Ramos (cell line): ENCODE measurements at regions not wholly inside any gene's neighbourhood (a gene's known extent, or its start where the extent isn't known, plus 50 kb on each side); places are given as distances from the start of the nearest gene placed in this dataset.
"Not testable (repeated sequence)": the region's sequence is repeated elsewhere in the genome, so short reads cannot be mapped to it uniquely, and the experiment has no call there.

Experiments used
- in situ Hi-C: fragments of 300-500 bp; cut with MboI; formaldehyde crosslinking; loops from one replicate; pipeline ENCODE4 v1.14.3; 2022; ENCODE audit warnings: low sequenced_read_pairs; ENCODE audit not compliant: unreplicated experiment

DNA sequence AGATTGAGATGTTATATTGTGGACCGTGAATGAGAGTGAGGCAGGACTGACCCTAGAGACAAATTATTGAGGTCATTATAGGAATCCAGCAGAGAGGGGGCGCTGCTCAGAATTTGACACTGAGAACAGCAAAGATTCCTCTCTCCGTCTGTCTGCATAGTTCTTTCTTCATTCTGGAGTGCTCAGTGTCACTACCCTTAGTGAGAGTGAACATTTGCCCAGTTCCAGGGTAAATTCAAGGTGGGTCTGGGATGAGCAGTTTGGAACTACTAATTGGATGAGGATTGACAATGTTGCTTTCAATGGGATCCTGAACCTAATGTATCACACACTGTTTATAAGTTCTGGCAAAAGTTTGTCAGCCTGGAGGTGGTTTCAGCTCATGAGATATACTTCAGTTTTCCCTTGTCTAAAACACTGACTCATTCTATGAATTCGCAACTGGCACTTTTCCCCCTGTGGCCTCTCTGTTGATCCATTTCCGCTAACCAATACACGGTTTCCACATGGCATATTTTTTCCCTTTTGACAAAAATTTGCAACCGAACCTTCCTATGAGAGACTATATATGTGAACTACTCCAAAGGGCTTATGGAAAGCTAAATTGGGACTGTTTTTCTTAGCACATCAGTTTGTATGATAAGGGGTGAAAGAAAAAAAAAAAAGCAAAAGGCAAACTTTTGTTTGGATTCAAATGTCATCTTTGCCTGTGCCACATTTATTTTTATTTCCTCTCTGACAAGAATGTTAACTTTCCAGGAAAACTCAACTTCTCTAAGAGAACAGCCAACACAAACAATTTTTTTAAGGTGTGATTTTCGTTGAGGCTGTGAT, 1240.7 kb upstream of the WWC1 start:
- in situ Hi-C loops: no loop called here

DNA sequence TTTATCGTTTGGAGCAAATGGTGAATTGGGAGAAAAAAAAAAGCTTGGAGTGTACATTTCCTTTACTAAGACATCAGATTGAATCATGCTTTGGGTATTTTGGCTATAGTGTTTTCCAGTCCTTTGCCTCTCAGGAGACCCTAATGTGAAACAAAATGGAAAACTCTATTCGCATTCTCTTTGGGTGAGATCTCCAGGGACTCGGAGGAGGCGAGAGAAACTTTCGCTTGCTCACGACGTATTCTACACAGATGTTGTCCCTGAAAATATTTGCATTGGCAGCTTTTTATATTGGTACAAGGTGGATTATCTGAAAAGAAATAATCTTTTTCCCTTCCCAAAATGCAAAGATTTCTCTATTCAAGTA, 1240.1 kb upstream of the WWC1 start:
- in situ Hi-C loops: no loop called here

DNA sequence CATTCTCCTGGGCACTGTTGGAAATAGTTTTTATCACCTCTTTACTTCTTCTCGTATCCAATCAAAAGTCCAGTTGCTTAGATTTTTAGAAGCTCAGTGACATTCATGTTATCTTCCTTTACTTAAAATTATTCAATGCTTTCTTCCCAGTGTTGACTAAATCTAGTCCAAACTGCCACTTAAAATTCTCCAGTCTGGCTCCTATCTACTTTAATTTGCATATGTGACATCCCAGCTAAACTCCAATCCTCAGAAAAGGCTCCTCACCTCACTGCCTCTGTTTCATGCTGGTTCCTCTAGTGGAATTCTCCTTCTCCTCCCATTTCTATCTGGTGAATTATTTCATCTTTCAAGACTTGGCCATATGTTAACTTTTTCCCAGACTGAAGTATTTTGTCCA, 1238.7 kb upstream of the WWC1 start:
- in situ Hi-C loops: no loop called here

DNA sequence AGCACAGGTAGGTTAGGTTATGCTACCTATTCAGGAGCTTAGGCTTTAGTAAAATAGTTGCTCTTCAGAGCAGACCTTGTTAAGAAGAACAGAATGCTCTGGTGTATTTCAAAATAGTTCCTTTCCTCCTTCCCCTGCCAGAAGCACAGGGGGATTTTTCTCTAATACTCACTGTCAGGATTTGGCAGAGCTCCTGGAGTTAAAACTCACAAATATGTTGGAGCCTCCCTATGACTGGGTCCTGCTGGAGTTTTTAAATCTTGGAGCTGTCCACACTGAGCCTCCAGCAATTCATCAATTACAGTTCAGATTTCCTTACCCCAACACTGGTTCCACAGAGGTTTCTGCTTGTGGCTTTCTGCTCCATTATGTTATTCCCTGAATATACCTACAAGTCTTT, 1233.8 kb upstream of the WWC1 start:
- in situ Hi-C loops: no loop called here

DNA sequence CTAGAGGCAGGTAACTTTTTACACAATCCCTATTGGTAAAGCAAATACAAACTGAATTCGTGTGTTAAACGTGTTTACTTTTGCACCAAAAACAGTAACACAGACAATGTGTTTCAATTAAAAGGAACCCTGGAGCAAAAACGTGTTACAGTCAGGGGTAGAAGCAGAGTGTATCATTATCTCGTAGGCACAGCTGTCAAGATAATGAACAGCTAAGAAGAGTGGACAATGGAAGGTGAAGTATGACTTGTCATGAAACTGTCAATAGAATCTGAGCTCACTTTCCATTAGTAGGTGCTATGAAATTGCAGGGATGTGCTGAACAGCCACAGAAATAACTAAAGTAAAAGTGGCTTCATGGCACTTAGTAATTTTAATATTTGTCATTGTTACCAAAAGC, 1229.8 kb upstream of the WWC1 start:
- in situ Hi-C loops: no loop called here

DNA sequence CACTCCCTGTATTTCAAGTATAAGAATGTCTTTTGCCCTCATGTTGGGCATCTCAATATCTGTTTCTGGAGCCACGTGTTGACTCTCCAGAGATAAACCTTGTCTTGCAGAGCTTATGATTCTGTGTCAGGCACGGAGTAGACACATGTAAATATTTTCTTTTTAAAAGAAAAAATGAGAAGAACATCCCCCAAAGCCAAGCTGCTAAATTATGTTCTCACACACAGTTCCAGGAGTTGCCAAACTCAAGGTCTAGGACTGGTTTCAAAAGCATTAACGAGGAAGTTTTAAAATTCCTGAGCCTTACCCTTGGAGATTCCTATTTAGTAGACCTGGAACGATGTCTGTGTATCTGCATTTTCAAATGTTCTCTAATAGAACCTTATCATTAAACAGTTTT, 1228.3 kb upstream of the WWC1 start:
- in situ Hi-C loops: no loop called here

DNA sequence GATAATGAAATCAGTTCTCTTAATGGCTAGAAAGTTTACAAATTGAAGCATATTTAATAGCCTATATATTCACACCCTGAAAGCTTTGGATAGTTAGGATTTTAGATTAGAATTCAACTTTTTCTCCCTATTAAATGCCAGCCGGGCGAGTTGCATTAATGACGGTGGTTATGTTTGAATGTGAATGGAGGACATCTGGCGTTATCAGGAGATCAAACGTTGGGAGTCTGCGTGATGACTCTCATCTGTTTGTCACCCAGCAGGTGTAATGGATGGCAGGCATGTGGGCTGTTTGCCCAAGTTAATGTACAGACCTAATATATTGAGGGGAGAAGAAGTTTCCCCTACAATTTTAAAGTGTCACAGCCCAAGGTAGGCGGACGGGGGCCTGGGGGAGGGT, 1227.7 kb upstream of the WWC1 start:
- in situ Hi-C loops: no loop called here

DNA sequence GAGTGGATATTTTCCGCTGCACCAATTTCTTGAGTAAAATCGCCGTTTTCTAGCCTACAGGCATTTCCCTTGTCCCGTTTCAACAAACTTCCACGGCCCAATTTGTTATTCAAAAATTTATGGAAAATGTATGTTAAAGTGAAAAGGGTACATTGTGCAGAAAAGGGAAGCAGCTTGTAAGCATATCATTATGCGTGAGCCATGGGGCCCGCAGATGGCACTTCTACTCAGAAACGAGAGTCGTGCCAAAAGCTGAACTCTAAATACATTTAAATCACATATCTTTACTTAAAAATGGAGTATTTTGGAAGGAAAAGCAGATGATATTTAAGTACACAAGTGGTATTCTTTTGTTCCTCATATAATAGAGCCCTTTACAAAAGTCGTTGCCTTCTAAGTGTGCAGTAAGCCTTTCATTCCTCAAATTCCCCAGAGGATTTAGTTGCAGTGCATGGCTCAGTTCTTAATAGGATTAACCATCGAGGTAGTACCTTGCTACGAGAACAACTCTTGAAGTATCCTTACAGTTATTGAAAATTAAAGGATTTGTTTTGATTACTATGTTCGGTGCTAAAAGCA, 1227.2 kb upstream of the WWC1 start:
- in situ Hi-C loops: no loop called here

DNA sequence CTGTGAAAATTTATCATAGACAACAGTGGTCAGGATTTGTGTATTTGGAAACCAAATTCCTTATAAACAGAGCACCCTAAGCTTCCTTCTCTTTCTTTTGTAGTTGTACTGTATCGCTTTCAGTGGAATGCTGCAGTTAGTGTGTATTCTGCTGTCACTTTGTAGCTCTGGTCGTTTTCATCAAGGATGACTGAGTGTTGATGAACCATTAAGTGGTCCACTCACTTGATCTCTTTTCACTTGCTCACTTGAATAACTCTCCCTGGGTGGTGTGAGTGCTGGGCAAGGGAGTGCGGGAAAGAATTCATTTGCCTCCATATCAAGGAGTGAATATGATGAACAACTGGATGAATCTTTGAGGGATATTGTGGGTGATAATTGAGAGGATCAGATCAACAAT, 1225.7 kb upstream of the WWC1 start:
- in situ Hi-C loops: no loop called here

DNA sequence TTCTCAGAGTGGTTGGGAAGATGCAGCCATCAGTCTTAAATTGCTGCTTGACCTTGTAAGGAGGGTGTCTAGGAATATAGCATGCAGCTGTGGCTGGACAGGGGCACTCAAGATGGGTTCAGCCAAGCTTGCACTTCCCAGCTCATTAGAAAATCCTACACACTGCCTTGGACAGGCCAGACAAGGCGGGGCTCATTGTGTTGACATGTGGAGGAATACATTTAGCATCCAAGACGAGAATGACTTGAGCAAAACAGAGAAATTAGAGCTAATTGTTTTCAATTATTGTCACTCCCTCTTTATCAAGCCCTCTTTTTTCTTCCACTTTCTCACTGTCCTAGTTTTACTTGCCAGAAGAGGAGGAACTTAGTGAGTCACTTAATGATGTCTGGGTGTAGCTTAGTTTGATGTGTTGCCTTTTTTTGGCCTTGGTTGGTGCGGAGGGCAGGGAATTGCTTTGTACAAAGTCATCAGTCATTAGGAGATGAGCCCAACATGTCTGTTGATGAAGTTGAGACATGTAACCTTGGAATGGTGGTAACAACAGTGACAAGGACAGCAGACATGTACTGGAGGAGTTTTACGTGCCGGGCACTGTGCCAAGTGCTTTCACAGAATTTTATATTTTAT, 1219.3 kb upstream of the WWC1 start:
- in situ Hi-C loops: no loop called here

DNA sequence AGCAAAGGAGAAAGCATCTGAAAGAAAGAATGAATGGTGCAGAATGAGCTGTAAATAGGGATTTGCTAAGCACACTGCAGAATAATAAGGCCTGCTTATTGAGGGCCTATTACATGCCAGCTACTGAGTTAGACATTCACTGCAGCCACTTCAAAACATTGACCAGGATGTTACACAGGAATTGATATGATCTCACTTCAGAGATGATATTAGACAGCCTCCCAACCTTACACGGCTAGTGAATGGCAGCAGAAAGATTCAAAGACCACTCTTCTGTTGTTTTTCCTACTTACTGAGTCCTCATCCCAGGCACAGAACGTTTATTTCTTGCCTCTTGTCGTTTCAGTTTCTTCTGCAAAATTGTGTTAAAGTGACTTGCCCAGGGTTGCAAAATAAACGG, 1209.9 kb upstream of the WWC1 start:
- in situ Hi-C loops: no loop called here

DNA sequence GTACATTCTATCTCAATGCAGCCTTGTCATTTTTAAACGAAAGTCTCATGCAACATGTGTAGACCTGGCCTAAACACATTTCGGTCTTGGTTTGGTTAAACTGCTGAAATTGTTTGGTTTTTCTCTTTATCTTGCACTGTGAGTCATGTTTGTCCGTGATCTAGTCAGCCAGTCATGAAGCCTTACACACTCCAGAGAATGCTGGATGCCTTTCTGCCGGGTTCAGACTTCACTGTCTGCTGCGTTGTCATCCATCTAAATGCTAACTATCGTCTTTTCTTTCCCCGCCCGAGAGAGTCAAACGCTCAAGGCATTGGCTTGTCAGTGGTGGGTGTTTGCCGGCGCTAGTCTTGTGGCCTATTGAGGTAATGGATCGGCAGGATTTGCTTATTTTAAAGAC, 1194.6 kb upstream of the WWC1 start:
- in situ Hi-C loops: no loop called here

DNA sequence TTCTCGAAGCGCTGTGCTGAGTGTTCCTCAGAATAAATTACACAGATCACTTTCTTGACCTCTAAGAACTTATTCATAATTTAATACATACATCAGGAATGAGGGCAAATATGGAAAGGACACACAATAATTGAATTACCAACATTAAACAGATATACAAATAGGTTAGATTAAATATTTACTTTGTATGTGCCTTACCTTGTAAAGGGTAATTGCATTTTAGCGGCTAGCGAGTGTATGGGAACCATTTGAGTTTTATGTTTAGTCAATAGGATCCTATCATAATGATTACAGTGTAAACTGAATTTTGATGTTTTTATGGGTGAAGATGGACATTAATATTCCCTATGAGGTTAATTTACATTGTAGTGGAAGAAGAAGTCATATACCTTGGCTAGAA, 1187.1 kb upstream of the WWC1 start:
- in situ Hi-C loops: no loop called here

DNA sequence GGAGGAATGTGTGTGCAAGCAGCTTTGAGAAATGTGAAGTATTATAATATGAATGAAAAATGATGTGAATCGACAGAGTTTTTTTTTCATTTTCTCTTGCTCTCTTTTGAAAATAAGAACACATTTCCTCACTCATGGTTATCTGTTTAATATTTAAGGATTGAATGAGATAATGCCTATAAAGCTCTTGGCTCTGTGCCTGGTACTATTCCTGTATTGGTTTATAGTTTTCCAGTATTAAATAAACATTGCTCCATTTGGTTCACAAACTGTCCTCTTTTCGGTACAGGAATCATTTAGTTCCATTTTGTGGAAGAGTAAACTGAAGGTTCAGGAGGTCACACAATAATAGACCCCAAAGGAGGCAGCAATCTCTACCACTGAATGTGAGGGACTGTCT, 1185.5 kb upstream of the WWC1 start:
- in situ Hi-C loops: no loop called here

DNA sequence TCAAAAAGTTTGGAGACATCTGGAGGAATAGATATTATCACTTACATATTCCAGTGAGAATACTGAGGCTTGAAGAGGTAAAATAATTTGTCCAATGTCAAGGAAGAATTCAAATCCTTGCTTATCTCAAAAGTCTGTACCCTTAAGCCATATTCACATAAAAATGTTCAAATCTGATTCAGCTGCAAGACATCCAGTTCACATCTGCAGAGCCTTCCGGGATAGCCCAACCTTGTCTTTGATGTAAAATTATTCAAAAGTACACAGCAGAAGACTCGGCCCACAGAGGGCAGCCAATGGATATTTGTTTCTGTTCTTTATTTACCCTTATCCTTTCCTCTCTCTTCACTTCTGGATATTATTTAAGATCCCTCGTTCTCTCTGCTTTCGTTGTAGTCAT, 1183.8 kb upstream of the WWC1 start:
- in situ Hi-C loops: no loop called here

DNA sequence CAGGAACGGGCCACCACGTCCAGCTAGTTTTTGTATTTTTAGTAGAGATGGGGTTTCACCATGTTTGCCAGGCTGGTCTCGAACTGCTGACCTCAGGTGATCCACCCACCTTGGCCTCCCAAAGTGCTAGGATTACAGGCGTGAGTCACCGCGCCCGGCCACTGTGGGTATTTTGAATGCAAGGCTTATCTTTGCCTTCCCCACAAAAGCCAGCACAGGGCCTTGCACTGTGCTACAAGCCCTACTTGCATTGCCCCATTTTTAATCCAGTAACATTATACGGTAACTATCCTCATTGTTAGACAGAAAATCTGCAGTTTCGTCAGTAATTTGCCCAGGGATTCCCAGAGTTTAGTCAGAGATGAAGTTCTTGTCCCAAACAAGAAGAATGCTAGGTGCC, 1183.2 kb upstream of the WWC1 start:
- in situ Hi-C loops: not testable (repeated sequence)

DNA sequence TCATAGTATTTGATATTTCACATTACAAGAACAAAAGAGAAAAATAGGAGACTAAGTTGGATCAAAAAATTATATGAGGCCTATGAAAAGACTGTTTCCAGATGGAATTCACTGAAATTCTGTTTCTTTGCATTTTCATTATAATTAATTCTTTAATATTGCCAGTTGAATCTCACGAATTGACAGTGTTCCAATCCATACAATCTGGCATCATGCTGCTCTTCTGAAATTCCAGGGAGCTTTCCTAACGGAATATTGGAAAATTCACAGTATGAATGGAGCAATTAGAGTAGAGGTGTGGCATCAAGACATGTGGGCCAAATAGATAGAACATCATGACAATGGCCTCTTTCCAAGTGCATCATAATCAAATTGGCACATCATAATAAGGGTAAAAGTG, 1178.9 kb upstream of the WWC1 start:
- in situ Hi-C loops: no loop called here

DNA sequence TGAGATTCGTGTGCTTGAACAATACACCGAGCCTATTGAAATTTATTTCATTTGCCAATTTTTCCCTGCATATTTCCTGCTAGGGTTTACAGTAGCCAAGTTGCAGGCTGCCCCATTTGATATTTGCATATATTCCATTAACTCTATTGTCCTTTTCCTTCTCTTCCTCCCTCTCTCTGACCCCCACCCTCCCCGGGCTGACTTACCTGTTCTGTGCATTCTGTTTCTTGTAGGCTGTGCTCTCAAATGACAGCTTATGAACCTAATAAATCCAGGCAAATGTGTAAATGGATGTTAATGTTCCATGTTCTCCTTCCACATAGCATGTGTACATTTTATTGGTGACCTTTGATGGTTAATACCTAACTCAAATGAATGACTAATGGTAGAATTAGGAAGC, 1169.2 kb upstream of the WWC1 start:
- in situ Hi-C loops: no loop called here

DNA sequence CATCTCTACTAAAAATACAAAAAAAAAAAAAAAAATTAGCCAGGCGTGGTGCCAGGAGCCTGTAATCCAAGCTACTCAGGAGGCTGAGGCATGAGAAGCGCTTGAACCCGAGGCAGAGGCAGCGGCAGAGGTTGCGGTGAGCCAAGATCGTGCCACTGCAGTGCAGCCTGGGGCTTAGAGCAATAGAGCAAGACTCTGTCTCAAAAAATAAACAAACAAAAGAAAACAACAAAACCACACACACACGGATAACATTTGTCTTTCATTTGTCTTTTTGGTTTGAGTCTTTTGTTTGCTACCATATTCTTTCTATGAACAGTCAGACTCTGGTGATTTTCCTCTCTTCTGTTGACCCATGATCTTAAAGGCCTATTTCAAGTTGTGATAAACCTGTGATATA, 1168.3 kb upstream of the WWC1 start:
- in situ Hi-C loops: no loop called here

DNA sequence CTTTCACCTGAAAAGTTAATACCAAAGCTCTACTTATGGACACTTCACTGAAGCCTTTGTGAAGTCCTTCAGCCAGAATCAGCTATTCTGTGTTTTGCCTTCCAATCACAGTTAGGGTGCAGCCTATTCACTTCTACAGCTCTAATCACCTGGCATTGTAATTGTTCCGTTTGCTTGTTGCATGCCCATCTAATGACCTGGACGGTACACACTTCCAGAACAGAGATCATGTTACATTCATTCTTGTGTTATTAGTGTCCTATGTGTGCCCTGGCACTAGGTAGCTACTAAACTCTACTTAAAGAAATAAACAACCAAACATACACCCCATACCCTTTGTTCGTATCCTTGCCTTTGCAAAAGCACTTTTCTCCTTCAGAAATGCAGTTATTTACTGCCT, 1162.9 kb upstream of the WWC1 start:
- in situ Hi-C loops: no loop called here

DNA sequence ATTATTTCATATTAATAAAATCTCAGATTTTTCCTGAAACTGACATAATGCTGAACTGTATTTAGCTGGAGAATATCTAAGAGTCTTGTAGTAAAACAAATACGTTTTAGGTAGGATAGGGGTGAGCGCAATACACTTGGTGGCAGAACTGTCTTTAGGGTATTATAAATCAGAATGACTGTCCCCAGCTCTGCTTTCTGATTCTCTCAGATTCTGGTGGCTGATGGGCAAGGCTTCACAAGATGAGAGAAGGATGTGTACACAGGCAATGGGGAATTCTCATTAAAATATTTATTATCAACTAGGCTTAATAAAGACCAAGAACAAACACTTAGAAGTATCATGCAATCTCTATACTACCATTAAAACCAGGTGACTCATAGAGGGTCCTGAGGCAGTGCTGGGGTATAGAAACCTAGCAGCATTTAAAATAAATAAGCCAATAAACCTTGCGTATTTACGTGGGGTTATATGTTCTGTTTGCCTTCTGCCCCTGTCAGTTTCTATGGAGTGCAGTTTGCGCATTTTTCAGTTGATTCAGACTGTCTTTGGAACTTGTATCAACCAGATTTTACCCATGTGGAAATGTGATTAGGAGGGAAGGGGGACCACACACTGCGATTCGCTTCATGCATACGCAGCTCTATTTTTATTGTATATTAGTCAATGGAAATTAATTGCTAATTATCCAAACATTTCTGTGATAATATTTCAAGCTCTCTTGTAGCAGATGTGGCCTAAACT, 1150.7 kb upstream of the WWC1 start:
- in situ Hi-C loops: no loop called here
